Astrocyte of the spinal cord (primary cell): ENCODE measurements at regions not wholly inside any gene's neighbourhood (a gene's known extent, or its start where the extent isn't known, plus 50 kb on each side); places are given as distances from the start of the nearest gene placed in this dataset.

Experiments
- DNase-seq: peaks from one replicate; pipeline ENCODE4 v3.0.0; 2011; ENCODE audit warnings: low read depth, low spot score
- H3K4me3 ChIP-seq: 2 replicates; pipeline ENCODE4 v1.5.1; 2011; ENCODE audit warnings: low read depth, mild to moderate bottlenecking, low read length, moderate library complexity
- CTCF ChIP-seq: IDR thresholded peaks from 2 replicates; pipeline ENCODE4 v1.5.1; 2012; ENCODE audit warnings: low read depth, mild to moderate bottlenecking, low read length, inconsistent platforms
- in situ Hi-C: cut with HindIII; loops from 2 replicates; pipeline ENCODE4 v1.10.0; 2017; ENCODE audit warnings: low sequenced_read_pairs

- no peak overlapping the region for H3K4me3 ChIP-seq
- in situ Hi-C loops, result no loop called here
- TF ChIP-seq CTCF, result no peak
- DNase-seq, result no peak
These were observed 342.9 kb downstream of the MYCN start for GRCh38 chr2:16283071-16283850.

GRCh38 chr2:16282511-16282910 lies 342.2 kb downstream of the MYCN start:
- DNase-seq, result no peak
- TF ChIP-seq CTCF, result no peak
- in situ Hi-C loops, result no loop called here
- no peak overlapping the region for H3K4me3 ChIP-seq

GRCh38 chr2:16281451-16282335 lies 341.3 kb downstream of the MYCN start:
- in situ Hi-C loops, result no loop called here
- H3K4me3 ChIP-seq, result no peak overlapping the region
- peak; percentile 9 for TF ChIP-seq CTCF
- DNase-seq, result peak; percentile 3

GRCh38 chr2:16280081-16280480 lies 339.7 kb downstream of the MYCN start:
- DNase-seq, result no peak
- in situ Hi-C loops, result no loop called here
- no peak overlapping the region for H3K4me3 ChIP-seq
- no peak for TF ChIP-seq CTCF

GRCh38 chr2:16279641-16280040 lies 339.3 kb downstream of the MYCN start:
- H3K4me3 ChIP-seq, result no peak overlapping the region
- DNase-seq, result no peak
- in situ Hi-C loops, result no loop called here
- no peak for TF ChIP-seq CTCF

- in situ Hi-C loops, result no loop called here
- DNase-seq, result no peak
- no peak overlapping the region for H3K4me3 ChIP-seq
These were observed 338.8 kb downstream of the MYCN start for GRCh38 chr2:16279201-16279570.

More at GRCh38 chr2:16279201-16279570, 338.8 kb downstream of the MYCN start:
- TF ChIP-seq CTCF, result no peak
